ENCODE measurements at regions not wholly inside any gene's neighbourhood (a gene's known extent, or its start where the extent isn't known, plus 50 kb on each side); places are given as distances from the start of the nearest gene placed in this dataset.
A peak's percentile ranks its signal among the peaks of the same experiment; 100 is the strongest.
"Not testable (repeated sequence)": the region's sequence is repeated elsewhere in the genome, so short reads cannot be mapped to it uniquely, and the experiment has no call there.

DNA sequence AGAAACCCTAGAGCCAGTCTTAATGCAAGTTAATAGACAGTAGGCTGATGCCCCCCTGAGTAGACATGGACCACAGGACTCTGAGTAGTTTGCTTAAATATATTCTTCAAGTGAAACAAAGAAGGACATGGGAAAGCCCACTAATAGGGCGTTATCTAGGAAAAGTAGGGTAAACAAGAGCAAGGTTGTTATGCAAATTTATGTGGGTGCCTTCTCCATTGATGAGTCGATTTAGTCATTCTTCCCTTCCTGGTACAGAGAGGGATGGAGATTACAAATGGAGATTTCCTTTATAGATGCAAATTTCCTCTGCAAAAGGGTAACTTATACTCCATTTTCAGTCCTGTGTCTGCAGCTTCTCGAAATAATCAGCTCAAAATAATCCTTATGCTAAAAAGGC, 262.0 kb downstream of the CD83 start:
- no peak for DNase-seq

DNA sequence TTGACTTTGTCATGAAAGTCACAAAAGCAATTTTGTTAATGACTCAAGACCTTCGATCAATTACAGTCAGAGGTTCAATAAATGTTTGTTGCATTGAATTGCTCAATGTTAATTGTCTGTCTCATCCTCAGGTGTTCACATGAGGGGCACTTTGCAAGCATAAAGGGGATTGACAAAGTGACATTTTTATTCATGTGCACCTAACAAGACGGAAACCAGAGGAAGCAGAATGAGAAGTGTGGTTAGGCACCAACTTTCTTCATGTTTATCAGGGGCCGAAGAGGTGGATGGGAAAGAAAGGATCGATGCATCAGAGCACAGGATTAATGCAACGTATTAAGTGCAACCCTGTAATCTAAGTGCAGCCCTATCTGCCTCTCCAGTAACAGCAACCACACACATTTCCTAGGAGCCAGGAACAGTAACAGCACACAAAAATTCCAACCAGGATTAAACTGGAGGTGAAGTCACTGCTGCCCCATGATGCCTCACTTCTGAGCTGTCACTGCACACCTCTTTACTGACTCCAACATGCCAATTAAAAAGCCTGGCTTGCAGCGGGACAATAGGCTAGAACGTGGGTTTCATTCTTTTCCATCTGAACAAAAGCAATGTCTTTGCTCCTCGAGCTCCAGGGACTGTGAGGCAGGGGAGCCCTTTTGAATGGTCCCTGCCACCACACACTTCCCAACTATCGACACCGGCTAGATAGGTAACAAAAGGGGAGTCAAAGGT, 262.7 kb downstream of the CD83 start:
- DNase-seq: no peak

DNA sequence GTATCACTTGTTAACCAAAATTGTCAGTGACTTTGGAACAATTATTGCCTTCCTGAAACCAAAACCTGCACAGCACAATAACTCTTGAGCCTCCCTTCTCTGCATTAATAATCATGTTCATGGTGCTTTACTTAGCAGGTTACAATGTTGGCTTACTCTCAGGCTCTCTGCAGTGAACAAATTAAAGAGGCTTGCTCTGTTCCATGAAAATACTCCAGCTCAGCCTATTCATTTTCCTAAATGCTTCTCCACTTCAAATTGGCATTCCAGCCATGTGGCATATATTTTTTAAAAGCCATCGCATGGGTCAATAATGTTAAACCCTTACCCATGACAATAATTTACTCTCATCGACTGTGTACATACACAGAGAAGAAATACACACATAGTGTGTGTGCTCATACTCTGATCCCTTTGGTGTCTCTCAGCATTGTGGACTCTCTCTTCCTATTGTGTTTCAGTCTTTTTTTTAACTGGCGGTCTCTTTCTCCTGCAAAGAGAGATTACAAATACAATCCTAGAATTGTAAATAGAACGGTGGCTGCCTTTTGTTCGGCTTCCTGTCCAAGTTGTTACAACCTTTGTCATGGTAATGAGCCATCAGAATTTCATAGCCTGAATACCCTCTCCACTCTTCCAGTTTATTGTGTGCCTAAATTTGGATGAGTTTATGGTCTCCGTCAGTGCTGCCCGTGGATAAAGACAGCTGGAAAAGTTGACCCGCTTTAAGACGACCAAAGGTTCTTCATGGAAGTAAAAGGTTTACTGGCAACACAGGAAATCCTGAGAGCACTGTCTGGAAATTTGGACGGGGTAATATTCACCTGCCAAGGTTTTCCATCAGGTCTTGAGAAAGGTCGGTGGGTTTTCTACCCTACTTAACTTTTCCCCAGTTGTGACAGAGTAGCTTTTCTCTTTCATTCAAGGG, 263.6 kb downstream of the CD83 start:
- no peak for DNase-seq

DNA sequence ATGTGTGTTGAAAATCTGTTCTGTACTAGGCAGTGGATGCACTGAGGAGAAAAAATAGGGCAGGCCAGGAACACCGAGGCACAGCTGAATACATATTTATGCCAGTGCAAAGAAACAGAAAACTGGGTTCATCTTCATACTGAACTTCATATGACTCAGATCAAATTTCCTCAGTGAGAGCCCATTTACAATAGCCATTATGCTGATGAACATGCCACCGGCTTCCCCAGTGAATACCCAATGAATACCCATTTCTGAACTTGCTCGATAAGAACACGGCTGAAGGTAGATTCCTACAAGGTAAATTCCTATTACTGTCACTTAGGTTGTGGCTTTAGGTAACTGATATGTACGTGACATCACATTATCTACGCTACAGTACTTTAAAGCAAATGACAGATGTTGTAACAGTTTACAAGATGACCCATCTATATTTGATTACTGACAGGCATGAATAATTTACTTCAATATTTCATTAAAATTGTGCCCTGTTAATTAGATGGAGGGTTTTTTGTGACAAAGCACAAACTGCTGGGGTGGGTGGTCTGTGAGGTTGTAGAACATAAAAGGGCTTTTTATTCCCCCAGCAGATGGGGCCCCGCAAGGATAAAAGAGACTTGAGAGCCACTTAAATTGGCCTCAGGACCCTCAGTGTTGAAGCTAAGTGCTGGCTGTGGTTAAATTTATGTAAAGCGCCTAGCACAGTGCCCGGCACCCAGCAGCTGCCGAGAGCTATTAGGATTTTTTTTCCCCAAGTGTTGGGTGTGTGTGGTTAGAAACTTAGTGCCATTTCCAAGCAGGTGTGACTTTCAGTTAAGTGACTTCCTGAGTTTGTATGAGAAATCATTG, 264.5 kb downstream of the CD83 start:
- DNase-seq: no peak

DNA sequence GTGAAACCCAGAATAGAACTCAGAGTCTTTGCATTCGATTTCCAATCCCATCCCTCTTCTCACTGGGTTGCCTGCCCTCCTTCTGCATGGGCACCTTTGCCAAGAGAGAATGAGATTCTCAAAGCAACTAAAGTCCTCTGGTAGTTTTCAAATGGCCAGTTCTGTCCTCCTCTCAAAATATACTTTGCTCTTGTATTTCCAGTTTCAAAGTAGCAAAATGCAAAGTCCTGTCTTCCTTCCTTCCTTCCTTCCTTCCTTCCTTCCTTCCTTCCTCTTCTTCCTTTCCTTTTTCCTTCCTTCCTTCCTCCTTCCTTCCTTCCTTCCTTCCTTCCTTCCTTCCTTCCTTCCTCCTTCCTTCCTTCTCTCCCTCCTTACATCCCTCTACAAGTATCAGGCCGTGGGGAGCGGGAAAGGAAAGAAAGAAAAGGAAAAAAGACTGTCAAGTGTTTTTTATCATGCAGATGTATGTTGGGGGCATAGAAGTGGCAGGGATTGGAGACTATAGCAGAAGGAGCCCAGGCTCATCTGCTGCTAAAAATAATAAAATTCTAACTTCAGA, 265.2 kb downstream of the CD83 start:
- no peak for DNase-seq

DNA sequence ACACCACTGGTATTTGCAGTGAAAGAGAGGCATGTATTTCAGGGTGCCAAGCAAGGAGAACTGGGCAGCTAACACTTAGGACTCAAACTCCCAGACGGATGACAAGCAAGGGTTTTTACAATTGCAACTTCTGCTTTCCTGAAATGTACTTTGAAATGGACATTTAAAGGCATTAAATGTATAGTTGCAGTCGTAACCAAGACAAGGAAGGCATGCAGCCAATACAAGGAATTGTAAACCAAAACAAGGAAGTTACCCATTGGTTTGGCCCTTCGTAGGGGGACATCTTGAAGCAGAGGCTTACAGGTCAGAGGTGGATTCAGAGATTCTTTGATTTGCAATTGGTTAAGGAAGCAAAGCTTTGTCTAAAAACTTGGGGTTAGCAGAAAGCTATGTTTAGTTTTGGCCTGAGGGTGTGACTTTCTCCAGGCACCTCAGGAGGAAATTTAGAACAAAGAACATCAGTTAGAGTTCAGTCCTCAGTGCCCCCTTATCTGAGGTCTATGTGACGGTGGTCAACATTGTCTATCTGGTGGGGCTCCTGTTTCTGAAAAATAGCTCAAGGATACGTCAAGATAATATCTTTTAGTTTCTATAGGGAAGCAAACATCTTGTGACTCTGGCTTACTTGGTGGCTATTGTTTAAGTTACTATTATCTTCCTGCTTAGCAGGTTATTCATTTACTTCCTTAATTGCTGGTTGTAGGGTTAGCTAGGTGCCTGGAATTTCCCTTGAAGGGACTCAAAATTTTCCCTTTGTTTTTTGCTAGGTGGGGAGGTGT, 266.0 kb downstream of the CD83 start:
- no peak for DNase-seq

DNA sequence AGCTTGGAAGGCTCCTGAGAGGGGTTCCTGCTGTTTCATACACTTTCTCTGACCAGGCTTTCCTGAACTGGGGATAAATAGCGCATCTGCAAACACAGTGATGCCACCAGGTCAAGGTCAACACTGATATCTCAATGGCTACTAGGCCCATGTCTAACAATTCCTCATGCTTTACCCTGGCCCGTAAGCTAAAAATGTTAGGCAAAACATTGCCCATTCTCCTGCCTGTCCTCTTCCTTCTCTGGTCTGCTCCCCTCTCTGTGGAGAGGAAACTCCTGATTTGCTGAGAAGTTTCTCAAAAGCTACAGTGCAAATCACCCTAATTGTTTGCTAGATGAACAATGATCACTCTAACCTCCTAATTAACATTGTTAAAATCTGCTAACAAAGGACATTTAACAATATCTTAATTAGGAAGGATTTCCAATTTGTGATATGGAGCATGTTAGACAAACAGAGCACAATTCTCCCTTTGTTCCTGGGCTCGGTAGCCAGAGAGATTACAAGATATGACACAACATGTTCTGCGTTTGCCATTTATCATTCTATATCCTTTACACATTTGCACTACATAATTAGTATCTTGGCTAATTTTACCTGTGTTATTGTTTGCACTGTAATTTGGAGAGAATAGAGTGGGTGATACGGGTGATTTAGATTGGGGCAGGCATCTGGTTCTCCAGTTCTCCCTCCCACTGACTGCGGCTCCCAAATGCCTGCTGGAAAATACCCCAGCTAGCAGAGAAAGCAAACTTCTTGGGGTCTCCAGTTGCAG, 266.8 kb downstream of the CD83 start:
- no peak for DNase-seq

DNA sequence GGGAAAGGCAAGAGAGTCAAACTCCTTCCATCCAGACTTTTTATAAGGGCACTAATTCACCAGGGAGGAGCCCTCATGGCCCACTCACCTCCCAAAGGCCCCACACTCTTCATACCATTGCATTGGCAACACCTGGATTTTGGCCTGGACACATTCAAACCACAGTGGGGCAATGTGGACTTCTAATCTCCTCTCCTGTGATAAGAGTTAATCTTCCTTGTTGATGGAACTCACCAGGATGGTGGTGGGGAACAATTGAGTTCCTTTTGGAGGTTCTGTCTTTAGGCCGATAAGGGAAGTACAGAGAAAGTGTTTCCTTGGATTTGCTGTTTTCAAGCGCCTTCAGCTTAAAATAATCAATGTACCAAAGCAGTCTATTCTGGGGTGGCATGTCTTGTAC, 268.7 kb downstream of the CD83 start:
- DNase-seq: no peak

DNA sequence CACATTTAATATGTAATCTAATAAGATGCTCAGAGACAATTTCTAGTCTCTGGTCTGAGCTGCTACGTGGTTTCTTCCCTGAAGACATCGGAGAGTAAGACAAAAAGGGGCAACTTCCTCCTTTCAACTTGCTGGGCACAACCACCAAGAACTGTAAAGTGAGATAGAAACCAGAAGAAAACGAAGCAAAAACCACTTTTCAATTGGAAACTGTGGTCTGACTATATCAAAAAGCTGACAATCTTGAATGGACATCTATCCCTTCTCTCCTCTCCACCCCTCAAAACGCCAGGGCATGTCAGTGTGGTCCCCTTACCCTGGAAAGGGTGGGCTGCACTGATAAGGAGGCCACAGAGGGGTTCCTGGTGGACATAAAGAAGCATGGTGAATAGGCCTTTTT, 269.1 kb downstream of the CD83 start:
- no peak for DNase-seq

DNA sequence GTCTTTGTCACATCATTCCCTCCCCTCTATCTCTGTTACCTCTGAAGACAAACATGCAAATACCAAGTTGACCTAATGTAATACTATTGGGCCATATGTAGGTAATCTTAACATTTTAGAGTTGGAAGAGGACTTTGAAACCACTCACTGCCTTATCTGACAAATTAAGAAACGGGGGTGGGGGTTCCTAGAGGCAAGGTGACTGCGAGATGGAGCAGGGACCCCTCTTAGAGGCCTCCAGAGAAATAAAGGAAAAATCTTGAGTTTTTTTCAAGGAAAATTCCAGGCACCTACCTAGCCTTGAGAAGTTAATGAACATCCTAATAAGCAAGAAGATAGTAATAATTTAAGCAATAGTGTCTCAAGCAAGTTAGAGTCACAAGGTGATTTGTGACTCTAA, 270.8 kb downstream of the CD83 start:
- no peak for DNase-seq

DNA sequence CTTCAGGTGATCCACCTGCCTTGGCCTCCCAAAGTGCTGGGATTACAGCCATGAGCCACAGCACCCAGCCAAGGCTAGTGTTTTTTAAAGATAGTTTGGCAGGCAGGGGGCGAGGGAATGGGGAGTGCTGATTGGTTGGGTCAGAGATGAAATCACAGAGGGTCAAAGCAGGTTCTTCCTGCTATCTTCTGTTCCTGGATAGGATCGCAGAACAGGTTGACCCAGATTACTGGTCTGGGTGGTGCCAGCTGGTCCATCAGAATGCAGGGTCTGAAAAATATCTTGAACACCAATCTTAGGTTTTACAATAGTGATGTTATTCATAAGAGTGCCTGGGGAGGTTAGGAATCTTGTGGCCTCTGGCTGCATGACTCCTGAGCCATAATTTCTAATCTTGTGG, 272.2 kb downstream of the CD83 start:
- not testable (repeated sequence) for DNase-seq

DNA sequence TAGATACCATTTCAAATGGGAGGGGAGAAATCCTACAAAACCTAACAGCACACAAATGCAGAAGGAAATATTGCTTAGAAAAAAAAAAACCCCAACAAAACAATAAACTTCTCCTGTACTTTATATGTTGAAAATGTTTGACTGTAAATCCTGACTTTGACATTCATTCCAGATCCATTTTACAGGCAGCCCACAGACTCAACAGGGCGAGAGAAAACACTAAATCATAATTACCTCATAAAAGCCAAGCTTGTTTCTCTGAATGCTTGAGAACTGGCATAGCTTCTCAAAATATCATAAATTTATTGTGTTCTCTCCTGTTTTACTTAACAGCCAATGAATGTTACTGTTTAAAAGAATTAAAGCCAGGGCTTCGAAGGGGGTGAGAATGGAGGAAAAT, 273.2 kb downstream of the CD83 start:
- DNase-seq: no peak

DNA sequence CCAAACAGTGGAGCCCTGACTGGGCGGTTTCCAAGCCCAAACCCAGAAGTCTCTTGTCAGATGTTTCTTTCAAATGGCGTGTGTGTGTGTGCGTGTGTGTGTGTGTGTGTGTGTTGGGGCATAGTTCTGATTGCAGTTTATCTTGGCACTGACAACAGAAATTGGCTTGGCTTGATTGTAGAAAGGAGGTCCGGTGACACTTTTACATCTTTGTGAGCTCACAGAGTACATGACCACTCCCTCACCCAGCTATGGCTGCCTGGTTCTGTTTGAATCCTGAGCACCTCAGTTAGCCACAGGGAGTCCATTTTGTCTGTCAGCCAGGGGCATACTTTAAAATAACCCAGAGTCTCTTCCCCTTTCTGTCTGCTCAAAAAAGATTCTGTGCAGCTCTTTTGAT, 276.3 kb downstream of the CD83 start:
- DNase-seq: no peak

DNA sequence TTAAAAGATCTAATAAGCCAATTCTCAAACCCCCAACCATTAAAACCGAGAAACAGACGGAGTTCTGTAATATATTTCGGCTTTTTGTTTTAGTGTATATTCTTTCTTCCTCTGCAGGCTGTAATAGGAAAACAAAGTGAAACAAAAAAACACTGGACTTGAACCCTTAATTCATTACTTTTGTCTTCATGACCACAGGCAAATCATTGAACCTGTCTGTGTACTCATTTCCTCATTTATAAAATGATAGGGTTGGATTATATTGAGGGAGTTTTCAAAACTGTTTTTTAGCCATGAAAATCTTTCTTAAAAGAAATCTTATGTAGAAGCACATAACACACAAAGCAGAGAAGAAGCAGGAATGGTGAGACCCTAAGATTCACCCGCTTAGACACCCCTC, 278.8 kb downstream of the CD83 start:
- DNase-seq: no peak

DNA sequence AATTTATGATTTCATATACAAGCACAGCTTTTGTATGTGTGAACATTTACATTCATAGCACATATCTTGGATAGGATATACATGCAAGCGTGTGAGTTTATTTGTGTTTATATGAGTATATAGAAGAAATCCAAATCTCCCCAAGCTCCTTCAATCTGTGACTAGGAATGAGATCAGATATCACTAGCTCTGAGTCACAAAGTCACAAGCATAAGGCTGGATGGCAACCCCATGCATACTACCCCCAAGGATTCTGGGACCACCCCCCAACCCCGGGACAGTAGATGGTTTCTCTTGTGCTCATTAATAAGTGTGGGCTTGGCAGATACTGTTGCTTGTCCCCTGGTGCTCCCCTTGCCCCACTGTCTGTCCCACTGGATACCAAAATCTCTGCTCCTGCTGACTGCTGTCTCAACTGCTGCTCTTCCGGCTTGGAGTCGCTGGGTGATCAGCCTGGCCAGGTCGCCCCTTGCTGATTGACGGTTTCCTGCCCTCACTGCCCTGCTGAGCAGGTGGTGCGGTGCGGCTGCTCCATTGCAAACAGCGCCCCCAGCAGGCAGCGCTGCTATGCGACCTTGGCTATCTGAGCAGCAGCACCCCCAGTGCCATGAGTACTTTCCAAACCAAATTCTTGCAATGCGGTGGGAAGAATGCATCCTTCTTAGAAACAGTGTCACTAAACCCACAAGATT, 279.4 kb downstream of the CD83 start:
- peak; percentile 46 for DNase-seq

DNA sequence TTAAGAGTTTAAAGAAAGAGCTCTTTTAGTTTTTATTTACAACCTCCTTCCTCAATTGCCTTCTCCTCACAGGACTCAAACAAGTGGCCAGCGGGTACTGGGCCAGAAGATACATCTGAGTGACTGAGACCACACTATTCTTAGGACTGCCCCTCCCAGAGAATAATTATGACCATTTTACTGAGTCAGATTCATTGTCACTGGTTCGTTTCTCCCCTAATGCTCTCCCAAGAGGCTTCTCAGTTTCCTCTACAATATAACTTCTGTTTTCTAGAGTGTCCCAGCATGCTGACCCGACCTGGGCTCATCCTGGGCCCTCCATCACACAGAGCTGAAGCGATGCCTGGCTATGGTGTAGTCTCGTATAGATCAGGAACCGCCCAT, 279.9 kb downstream of the CD83 start:
- DNase-seq: no peak

DNA sequence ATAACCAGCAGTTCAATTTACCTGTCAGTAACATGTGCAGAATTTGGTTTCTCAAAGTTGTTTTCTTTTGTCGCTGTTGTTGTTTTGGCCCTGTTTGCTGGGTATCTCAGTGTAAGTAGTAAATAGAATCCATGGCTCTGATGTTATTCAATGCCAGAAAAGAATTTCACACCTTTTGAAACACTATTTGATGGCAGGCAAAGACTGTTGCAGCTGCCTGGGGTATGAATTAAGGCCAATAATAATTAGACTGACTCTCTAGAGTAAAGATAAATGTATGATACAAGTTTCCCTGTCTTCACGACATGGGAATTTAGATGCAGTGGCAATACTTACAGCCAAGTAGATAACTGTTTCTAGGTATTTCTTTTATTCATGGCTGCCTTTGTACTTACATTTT, 281.4 kb downstream of the CD83 start:
- no peak for DNase-seq

DNA sequence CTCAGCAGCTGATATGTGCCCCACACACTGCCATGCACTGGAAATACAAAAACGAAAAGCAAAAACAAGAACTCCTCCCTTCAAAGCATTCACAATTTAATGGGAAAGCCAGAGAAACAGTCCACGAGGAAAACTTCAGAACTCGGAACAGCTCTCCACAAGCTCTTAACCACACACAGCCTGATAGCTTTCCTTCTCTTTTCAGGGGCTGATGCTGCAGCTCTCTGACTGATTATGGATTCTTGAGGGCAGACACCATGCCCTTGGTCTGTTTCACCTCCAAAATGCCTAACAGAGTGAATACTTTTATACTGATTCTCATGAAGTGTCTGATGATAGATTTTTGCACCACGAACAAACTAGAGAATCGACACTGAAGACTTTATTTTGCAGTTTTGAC, 282.1 kb downstream of the CD83 start:
- no peak for DNase-seq

DNA sequence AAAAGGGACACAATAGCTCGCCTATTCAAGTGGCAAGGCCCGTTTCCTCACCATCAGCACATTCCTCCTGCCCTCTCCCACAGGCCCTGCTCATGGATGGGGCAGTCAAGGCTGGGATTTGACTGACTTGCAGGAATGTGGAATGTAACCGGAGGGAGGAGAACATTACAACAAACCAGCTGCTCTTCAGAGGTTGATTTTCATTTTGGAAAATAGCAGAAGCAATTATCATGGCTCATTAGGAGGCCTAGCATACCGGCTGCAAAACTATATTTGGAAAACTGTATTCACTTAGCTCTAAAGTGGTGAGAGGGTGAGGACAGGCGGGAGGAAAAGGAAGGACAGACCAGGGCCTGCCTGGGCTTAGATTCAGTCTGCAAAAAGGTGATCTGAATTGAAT, 283.7 kb downstream of the CD83 start:
- DNase-seq: no peak

DNA sequence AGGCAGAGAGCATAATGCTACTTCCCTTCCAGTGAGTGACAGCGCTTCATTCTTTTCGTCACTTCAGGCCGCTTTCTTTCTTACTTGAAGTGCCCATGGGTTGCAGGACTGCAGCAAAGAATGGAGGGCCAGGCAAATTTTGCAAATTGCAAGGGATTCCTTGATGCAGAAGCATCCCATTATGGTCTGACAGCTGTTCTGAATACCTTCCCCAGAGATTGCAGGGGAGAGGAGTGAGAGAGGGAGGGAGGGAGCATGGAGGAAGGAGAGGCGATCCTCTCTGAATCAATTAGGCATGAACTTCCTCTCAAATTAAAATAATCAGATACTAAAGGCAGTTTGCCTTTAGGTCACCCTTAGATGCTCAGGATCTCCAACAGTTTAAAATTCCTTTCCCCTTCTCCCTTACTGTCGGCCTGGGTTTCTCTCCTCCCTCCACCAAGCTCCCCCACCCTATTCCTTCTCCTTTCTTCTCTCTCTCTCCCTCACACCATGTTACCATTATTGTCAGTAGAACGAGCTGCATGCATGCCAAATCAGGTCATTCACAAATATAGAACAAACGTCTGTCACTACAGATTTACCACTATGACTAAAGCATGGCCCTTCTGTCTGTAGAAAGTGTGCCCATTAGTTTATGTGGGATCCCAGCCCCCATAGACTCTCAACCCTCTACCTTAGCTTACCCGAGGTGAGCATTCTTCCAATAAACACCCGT, 289.2 kb downstream of the CD83 start:
- no peak for DNase-seq

Measured in activated CD4-positive, alpha-beta T cell treated with anti-CD3 and anti-CD28 coated beads for 48 hours (primary cell).